ENCODE measurements at regions not wholly inside any gene's neighbourhood (a gene's known extent, or its start where the extent isn't known, plus 50 kb on each side); places are given as distances from the start of the nearest gene placed in this dataset.

DNA sequence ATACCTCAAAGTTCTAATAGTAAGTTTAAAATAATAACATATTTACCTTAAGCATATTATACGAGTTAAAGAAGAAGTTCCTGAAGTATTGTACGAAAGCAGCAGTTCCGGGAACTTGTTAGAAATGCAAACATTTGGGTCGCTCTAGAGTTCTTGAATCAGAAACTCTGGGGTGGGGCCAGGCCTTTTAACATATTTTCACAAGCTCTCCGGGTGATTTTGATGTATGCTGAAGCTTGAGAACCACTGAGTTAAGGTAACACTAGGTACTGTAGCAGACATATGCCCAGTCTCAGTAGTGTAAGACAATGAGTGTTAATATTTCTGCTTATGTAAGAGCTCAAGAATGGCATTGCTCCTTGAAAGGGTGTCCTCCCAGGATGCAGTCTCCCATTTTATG lies 461.1 kb downstream of the C3orf38 start (continued):
- no peak for TF ChIP-seq CREB1 (CRISPR knock-in tag; IDR thresholded peaks at IDR 0.05)
- TF ChIP-seq, protein P1, sequence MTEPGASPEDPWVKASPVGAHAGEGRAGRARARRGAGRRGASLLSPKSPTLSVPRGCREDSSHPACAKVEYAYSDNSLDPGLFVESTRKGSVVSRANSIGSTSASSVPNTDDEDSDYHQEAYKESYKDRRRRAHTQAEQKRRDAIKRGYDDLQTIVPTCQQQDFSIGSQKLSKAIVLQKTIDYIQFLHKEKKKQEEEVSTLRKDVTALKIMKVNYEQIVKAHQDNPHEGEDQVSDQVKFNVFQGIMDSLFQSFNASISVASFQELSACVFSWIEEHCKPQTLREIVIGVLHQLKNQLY (CRISPR knock-in tag; IDR thresholded peaks at IDR 0.05) = no peak
- TF ChIP-seq USF1 (CRISPR knock-in tag; IDR thresholded peaks at IDR 0.05) = no peak
- no peak for TF ChIP-seq OVOL2 (CRISPR knock-in tag; IDR thresholded peaks at IDR 0.05; ENCODE audit: borderline replicate concordance)
- no peak for TF ChIP-seq TEAD1 (CRISPR knock-in tag; IDR thresholded peaks at IDR 0.05)

DNA sequence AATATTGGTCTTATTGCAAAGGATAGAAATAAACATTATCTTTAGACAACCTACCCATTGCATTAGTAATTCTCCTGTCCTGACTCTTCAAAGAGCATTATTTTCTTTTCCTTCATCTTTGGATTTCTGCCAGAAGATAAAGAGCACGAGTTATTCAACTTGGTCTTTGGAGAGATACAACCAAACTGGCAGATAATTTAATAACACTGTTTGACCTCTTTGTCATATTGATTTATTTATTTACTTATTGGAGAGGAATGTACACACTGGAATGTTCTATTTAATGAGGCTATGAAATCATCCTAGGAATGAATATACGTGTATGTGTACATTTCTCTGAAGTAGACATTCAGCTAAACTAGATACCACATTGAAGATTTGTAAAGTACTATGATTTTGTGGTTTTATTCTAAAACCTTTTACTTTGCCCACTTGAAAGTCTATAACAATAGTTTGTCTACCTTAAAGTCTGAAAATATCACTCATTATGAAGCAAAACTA lies 462.1 kb downstream of the C3orf38 start:
- POLR2A ChIA-PET = no interaction called here

GRCh38 chr3:88616413-88616812 lies 466.7 kb downstream of the C3orf38 start:
- Mint-ChIP-seq H3K27me3 (ENCODE audit: low read depth) (no peaks in the 10 kb centered on the region), H3K4me3 (no peak overlapping the region), H3K27ac (no peak overlapping the region), H3K9me3 (no peaks in the 10 kb centered on the region), H3K4me1 (peaks cover 17% of the 10 kb centered on the region), H3K36me3 (no peaks in the 10 kb centered on the region)
- TF ChIP-seq RELA (CRISPR knock-in tag; IDR thresholded peaks at IDR 0.05; ENCODE audit: borderline replicate concordance) (no peak), ZNF219 (CRISPR knock-in tag; IDR thresholded peaks at IDR 0.05; ENCODE audit: borderline replicate concordance) (no peak), ZNF232 (CRISPR knock-in tag; IDR thresholded peaks at IDR 0.05) (no peak), RORB (CRISPR knock-in tag; IDR thresholded peaks at IDR 0.05) (no peak), HMGA2 (CRISPR knock-in tag; IDR thresholded peaks at IDR 0.05) (no peak)
- TF ChIP-seq, protein P2, sequence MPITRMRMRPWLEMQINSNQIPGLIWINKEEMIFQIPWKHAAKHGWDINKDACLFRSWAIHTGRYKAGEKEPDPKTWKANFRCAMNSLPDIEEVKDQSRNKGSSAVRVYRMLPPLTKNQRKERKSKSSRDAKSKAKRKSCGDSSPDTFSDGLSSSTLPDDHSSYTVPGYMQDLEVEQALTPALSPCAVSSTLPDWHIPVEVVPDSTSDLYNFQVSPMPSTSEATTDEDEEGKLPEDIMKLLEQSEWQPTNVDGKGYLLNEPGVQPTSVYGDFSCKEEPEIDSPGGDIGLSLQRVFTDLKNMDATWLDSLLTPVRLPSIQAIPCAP (CRISPR knock-in tag; IDR thresholded peaks at IDR 0.05) = no peak
- ATAC-seq (no peak), DNase-seq (ENCODE audit: low spot score) (no peak)
- CTCF ChIA-PET = no interaction called here
- POLR2A ChIA-PET = no interaction called here

More for the DNA sequence above, 462.1 kb downstream of the C3orf38 start:
- ATAC-seq (no peak), DNase-seq (ENCODE audit: low spot score) (no peak)
- Mint-ChIP-seq H3K27ac (no peak overlapping the region), H3K9me3 (no peaks in the 10 kb centered on the region), H3K4me1 (peaks cover 7% of the 10 kb centered on the region), H3K4me3 (no peak overlapping the region), H3K27me3 (ENCODE audit: low read depth) (no peaks in the 10 kb centered on the region), H3K36me3 (no peaks in the 10 kb centered on the region)
- TF ChIP-seq MXD4 (CRISPR knock-in tag; IDR thresholded peaks at IDR 0.05; ENCODE audit: borderline replicate concordance) (no peak), FOXP1 (CRISPR knock-in tag; IDR thresholded peaks at IDR 0.05; ENCODE audit: borderline replicate concordance) (no peak), ZNF396 (CRISPR knock-in tag; IDR thresholded peaks at IDR 0.05; ENCODE audit: borderline replicate concordance) (no peak), ZNF532 (CRISPR knock-in tag; IDR thresholded peaks at IDR 0.05; ENCODE audit: borderline replicate concordance) (no peak)
- CTCF ChIA-PET = no interaction called here

DNA sequence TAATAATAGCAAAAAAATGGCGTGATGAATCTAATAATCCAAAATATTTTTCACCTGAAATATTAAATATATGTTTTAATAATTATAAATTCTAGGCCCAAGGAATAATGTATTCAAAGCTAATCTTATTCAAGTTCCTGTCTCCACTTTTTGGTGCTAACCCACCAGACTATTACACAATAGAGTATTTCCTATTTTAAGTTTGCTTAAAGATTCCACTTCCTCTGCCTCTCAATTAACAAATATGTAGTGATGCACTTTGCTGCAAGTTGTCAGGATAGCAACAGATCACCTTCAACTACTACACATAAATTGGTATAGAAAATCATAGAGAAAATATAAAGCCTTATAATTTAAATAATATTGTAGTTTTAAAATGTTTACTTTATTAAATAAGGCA lies 467.5 kb downstream of the C3orf38 start:
- H3K9me3 Mint-ChIP-seq = no peaks in the 10 kb centered on the region
- DNase-seq (ENCODE audit: low spot score) = no peak
- no peak overlapping the region for H3K4me3 Mint-ChIP-seq
- H3K27me3 Mint-ChIP-seq (ENCODE audit: low read depth) = no peaks in the 10 kb centered on the region
- no peaks in the 10 kb centered on the region for H3K36me3 Mint-ChIP-seq
- no peak for ATAC-seq
- no peak overlapping the region for H3K27ac Mint-ChIP-seq
- ChIA-PET POLR2A (no interaction called here), CTCF (no interaction called here)
- H3K4me1 Mint-ChIP-seq = peaks cover 17% of the 10 kb centered on the region
- TF ChIP-seq CREB1 (CRISPR knock-in tag; IDR thresholded peaks at IDR 0.05) (no peak), ZNF396 (CRISPR knock-in tag; IDR thresholded peaks at IDR 0.05; ENCODE audit: borderline replicate concordance) (no peak), TCF7 (CRISPR knock-in tag; IDR thresholded peaks at IDR 0.05; ENCODE audit: low read depth) (no peak)
- TF ChIP-seq, protein P3, sequence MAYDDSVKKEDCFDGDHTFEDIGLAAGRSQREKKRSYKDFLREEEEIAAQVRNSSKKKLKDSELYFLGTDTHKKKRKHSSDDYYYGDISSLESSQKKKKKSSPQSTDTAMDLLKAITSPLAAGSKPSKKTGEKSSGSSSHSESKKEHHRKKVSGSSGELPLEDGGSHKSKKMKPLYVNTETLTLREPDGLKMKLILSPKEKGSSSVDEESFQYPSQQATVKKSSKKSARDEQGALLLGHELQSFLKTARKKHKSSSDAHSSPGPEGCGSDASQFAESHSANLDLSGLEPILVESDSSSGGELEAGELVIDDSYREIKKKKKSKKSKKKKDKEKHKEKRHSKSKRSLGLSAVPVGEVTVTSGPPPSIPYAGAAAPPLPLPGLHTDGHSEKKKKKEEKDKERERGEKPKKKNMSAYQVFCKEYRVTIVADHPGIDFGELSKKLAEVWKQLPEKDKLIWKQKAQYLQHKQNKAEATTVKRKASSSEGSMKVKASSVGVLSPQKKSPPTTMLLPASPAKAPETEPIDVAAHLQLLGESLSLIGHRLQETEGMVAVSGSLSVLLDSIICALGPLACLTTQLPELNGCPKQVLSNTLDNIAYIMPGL (CRISPR knock-in tag; IDR thresholded peaks at IDR 0.05) = no peak
- TF ChIP-seq, protein P4, sequence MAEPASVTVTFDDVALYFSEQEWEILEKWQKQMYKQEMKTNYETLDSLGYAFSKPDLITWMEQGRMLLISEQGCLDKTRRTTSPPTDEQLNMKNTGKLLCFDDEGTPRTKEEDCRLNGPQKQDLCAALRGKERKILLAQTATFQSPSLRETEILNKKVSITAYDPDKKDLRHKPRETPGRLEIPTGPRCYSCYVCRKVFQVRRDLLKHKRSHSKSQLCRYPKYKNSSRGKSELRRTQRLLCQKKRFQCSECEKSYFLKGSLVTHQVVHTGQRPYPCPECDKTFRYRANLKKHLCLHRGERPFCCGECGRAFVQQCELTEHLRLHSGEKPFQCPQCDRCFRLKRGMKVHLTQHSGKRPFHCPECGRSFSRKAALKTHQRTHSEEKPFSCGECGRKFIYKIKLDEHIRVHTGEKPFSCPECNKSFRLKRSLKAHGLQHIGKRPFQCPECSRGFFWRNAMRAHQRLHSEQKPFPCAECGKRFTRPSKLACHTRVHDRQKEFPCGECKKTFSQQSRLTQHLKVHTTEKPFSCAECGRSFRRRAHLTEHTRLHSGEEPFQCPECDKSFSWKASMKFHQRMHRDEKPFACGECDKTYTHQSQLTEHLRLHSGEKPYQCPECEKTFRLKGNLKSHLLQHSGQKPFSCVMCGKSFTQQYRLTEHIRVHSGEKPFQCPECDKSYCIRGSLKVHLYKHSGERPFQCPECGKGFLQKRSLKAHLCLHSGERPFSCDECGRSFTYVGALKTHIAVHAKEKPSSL (CRISPR knock-in tag; conservative IDR thresholded peaks at IDR 0.05) = no peak
- TF ChIP-seq, protein P5, sequence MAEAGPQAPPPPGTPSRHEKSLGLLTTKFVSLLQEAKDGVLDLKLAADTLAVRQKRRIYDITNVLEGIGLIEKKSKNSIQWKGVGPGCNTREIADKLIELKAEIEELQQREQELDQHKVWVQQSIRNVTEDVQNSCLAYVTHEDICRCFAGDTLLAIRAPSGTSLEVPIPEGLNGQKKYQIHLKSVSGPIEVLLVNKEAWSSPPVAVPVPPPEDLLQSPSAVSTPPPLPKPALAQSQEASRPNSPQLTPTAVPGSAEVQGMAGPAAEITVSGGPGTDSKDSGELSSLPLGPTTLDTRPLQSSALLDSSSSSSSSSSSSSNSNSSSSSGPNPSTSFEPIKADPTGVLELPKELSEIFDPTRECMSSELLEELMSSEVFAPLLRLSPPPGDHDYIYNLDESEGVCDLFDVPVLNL (CRISPR knock-in tag; IDR thresholded peaks at IDR 0.05; ENCODE audit: borderline replicate concordance, low read depth) = no peak

Data from WTC11 (cell line).